Activated CD4-positive, alpha-beta T cell treated with anti-CD3 and anti-CD28 coated beads, Interleukin-2, amount 50 U/mL, for 48 hours (primary cell): ENCODE measurements at regions not wholly inside any gene's neighbourhood (a gene's known extent, or its start where the extent isn't known, plus 50 kb on each side); places are given as distances from the start of the nearest gene placed in this dataset.

ENCODE experiments used
- DNase-seq, 2 experiments: peaks; one replicate each; pipeline ENCODE4 v3.0.0-alpha.2; 2020

DNA sequence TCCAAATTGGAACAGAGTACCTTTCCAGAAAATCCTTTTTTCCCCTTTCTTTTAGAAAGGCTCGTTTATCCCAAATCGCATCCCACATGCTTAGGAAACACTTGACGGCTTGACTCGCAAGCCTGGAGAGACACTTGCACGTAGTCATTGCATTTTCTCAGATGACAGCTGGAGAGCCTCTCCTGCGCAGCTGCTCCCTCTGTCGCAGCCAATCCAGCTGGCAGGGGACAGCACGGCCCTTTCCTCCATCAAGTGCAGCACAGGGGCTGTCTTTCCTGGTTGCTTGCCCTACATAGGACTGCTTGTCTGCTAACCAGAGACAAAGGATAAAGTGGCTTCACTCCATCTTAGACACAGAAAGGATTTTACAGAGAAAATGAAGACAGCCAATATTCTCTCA lies 77.6 kb upstream of the RGS17 start:
- no peak for DNase-seq

DNA sequence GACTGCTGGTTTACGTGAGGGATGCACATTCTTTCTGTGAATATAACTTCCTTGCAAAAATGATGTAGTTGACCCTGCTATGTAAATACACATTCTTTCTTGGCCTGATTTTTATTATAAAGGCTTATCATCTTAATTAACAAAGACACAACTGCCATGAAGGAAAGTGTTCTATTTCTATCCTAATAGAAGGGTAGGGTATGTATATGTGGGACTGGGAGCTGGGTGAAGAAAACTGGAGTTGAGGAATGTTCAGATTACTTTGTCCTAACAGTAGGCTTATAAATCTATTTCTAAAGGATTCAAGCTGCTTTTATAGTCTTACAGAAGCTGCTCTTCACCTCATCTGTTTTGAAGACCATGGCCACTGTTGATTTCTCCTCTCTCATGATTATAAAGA lies 76.5 kb upstream of the RGS17 start:
- DNase-seq: no peak

DNA sequence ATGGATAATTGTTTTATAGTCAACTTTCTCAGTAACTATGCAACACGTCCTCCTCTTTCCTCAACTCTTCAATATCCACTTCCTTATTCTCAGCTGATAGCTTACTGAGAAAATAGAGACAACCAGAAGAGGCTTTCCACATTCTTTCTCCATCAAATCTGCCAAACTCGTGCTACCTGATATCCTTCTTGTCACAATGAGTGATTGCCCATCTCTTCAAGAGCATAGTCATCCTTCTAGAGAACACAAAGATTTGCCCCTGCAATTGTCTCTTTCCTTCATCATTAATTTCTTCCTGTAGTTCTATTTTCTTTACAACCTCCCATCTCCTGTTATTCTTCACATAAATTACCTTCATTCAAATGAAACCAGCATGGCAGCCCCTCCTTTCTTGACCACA lies 75.9 kb upstream of the RGS17 start:
- DNase-seq: no peak

DNA sequence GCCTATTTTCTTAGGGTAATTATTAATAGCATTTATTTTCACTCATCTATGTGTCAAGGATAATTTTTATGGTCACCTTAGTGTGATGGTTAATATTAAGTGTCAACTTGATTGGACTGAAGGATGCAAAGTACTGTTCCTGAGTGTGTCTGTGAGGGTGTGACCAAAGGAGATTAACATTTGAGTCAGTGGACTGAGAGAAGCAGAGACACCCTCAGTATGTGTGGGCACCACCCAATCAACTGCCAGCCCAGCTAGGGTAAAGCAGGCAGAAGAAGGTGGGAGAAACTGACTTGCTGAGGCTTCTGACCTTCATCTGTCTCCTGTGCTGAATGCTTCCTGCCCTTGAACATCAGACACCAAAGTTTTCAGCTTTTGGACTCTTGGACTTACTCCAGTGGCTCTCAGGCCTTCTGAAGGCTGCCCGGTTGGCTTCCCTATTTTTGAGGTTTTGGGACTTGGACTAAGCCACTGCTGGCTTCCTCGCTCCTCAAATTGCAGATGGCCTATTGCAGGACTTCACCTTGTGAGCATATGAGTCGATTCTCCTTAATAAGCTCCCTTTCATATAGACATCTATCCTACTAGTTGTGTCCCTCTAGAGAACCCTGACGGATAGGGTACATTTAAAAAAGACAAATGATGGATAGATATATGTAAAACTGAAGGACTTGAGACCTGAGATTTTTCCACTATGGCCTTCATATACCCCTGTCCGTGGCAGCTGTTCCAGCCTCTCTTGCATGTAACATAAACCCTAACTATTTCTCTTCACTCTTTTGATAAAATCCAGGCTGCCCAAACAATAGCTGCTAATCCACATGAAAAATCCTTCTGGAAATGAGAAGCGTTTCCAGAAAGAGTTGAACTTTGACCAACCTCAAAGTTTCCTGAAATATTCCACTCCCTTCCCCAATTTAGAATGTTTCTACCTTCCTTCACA lies 62.1 kb upstream of the RGS17 start:
- no peak for DNase-seq

DNA sequence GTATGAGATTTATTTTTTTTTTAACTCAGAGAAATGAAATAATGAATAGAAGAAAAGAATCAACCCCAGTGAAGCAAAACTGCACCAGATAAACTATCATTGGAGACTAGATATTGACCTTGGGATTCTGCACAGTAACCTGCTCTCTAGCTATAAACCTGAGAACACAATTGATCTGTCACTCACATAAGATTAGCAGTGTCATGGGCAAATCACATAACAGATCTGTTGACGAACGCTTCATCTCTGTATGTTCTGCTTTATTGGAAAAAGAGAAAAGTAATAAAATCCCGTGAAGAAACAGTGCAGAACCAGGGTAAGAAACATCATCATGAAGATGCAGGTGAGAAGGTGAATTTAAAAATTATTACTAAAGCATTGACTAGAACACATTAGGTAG lies 52.8 kb upstream of the RGS17 start:
- no peak for DNase-seq
